Fibroblast of skin of scalp (primary cell): ENCODE measurements at regions not wholly inside any gene's neighbourhood (a gene's known extent, or its start where the extent isn't known, plus 50 kb on each side); places are given as distances from the start of the nearest gene placed in this dataset.

Experiments used
- DNase-seq: peaks from one replicate; pipeline ENCODE4 v3.0.0-alpha.2; 2013

GRCh38 chr3:120544361-120544760, 51.8 kb upstream of the NDUFB4 start:
- no peak for DNase-seq

DNA sequence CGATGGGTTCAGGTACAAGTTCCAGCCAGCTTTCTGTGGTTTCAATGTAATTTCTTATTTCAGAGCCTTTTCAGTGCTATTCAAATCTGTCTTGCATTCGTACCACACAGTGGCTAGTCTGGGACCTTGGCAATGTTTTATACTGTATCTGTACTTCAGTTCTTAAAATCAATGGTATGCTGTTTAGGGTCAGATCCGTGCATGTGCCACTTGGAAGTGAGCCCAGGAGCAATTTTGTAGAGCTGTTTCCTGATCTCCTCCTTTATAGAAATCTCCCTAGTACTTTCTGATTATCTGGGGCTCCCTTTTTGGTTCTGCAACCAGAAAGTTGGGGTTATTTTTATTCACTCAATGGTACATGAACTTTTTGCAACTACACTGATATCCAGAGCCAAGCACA, 59.5 kb upstream of the NDUFB4 start:
- DNase-seq, result no peak

DNA sequence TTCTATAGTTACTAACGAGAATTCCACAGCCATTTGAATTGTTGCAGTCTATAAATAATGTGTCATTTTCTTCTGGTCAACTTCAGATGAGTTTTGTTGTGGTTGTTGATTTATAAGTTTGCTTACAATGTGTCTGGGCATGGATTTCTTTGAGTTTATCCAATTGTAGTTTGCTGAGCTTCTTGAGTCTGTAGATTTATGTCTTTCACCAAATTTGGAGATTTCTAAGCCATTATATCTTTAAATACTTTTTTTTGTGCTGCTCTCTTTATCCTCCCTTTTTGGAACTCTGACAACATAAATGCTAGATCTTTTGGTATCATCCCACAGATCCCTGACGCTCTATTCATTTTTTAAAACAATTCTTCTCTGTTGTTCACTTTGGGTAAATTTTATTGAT, 63.2 kb upstream of the NDUFB4 start:
- no peak for DNase-seq

GRCh38 chr3:120528163-120528562, 68.0 kb upstream of the NDUFB4 start:
- no peak for DNase-seq

GRCh38 chr3:120526011-120526870, 69.9 kb upstream of the NDUFB4 start:
- DNase-seq, result no peak

- DNase-seq, result peak; percentile 68
Measured at GRCh38 chr3:120524171-120524923, 71.8 kb upstream of the NDUFB4 start.

- no peak for DNase-seq
Measured at GRCh38 chr3:120516136-120516535, 65.3 kb upstream of the FSTL1 start.

GRCh38 chr3:120512655-120513054, 61.9 kb upstream of the FSTL1 start:
- no peak for DNase-seq

GRCh38 chr3:120506828-120507774, 56.3 kb upstream of the FSTL1 start:
- peak; percentile 76 for DNase-seq

DNA sequence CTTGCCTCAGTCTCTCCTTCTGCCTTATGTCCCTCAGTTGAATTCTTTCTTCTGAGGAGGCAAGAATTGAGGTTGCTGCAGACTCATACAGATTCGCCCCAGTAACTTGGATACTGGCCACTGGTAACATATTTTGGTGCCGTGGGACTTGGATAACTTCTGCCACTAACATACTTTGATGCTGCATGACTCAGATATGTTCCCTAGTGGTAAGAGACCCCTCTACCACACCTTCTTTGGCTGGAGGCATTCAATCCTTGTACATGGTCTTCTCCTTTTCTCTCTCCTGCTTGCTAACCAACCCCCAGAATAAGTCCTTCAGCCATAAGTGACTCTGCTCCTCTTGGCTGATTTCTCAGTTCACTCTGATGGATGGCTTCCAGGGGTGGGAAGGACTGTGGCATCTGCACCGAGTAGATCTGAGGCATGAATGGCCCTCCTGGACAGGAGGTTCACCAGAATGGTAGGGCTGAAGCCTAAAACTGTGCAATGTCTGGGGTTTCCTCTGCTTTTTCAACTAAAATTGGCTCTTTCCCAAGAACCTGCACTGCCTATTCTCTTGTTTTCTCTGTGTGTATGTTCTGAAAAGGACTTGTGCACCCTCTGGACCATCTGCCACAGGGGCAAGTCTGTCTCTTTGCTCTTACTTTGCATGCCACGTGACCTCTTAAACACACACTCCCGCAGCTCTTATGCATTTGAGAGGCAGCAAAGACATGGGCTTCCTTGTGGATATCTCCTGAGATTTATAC, 55.5 kb upstream of the FSTL1 start:
- DNase-seq, result peak; percentile 71

GRCh38 chr3:120503727-120504616, 53.2 kb upstream of the FSTL1 start:
- no peak for DNase-seq

DNA sequence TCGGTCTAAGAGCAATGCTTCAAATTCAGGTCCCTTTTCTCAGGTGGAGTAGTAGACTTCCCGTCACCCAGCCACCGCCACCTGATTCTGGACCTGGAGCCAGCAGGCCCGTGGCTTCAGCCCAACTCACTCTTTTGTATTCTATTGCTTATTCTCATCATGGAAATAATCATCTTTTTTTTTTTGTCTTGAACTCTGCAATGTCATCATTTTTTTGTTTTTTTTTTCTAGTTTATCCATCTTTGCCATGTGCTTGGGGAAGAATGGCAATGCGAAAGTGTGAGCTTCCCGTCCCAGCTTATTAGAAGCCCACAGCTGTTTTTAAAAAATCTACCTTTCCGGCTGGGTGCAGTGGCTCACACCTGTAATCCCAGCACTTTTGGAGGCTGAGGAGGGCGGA, 51.3 kb upstream of the FSTL1 start:
- no peak for DNase-seq
